ENCODE measurements at regions not wholly inside any gene's neighbourhood (a gene's known extent, or its start where the extent isn't known, plus 50 kb on each side); places are given as distances from the start of the nearest gene placed in this dataset.
A peak's percentile ranks its signal among the peaks of the same experiment; 100 is the strongest.

GRCh38 chr12:67428431-67428830 lies 159.3 kb downstream of the CAND1 start:
- DNase-seq: no peak

DNA sequence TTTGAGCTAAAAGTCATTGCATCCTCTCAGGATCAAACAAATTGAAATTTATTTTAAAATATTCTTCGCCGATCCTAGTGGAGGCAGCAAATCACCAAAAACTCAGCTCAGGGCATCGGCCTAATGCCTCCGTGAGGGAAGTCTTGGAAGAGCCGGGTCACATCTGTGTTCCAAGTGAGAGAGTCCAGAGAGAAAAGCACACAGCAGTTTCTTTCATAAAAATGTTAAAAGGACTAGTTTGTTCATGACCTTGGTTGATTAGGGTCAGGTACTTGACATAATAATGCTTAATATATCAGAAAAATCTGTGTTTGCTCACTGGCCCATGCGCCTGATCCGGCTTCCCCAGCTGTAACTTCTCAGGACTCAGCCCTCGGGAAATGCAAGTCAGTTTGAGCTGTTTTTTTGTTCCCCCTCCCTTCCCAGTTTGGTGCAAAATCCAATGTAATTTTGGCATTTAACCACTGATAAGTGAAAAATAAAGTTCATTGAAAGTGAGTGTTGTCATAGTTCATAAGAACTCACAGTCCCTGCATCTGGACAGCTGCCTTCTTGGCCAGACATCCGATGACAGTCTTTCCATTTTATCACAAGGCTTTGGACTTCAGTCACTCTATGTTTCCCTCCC lies 161.7 kb downstream of the CAND1 start:
- DNase-seq: no peak

- DNase-seq: no peak
These were observed 162.4 kb downstream of the CAND1 start for GRCh38 chr12:67431411-67432020.

GRCh38 chr12:67433385-67434175 lies 164.4 kb downstream of the CAND1 start:
- no peak for DNase-seq

DNA sequence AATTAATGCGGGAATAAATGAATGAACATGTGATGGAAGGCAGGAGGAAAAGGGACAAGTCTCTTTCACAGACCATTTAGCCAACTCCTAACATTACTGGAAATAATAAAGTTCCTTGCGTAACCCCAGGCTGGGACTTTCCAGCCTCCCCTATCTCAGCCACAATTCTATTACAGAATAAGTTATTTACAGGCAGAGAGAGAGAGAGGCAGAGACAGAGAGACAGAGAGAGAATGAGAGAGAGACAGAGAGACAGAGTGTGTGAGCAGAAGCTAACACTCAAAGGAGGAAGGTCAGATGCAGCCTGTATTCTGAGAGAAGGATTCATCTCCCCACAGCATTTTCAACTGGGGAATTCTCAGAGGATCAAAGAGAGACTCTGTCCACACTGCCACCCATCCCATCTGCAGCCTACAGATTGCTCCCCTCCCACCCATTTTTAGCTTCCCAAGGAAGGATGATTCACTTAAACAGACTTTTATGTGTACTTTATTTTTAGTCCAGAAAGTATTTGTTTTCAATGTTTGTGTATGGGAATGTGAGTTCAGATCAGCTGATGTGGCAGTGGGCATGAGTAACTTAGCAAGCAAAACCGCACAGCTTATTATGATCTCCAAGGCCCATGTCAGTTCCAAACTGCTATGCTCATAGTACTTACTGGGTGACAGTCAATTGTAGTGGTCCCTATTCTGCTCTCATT lies 165.7 kb downstream of the CAND1 start:
- no peak for DNase-seq

- DNase-seq: no peak
These were observed 167.1 kb downstream of the CAND1 start for GRCh38 chr12:67436230-67436629.

GRCh38 chr12:67437011-67437410 lies 167.9 kb downstream of the CAND1 start:
- DNase-seq: no peak

DNA sequence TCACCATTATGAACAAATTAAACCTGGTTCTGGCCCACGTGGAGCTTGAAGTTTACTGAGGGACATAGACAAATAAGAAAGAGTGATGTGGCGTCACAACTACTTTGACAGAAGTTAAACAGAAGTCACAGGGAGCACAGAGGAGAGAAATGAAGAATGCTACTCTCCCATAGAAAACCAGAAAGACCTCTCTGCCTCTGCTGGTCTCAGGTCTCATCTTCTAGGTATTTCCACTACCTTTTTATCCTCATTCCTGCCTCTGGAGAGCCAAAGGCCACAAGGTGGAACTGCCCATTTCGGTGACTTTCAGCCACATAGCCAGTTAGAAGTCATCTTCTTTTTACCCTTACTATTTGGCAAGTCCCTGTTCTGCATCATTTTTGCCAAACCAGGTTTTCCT lies 170.5 kb downstream of the CAND1 start:
- DNase-seq: no peak

GRCh38 chr12:67441736-67442346 lies 172.7 kb downstream of the CAND1 start:
- peak; percentile 83 for DNase-seq

GRCh38 chr12:67442347-67442841 lies 173.2 kb downstream of the CAND1 start:
- peak; percentile 78 for DNase-seq

GRCh38 chr12:67442896-67443295 lies 173.7 kb downstream of the CAND1 start:
- no peak for DNase-seq

- DNase-seq: no peak
These were observed 175.4 kb downstream of the CAND1 start for GRCh38 chr12:67444542-67444941.

- DNase-seq: no peak
These were observed 177.6 kb downstream of the CAND1 start for GRCh38 chr12:67446716-67447115.

- DNase-seq: no peak
These were observed 178.0 kb downstream of the CAND1 start for GRCh38 chr12:67447180-67447579.

DNA sequence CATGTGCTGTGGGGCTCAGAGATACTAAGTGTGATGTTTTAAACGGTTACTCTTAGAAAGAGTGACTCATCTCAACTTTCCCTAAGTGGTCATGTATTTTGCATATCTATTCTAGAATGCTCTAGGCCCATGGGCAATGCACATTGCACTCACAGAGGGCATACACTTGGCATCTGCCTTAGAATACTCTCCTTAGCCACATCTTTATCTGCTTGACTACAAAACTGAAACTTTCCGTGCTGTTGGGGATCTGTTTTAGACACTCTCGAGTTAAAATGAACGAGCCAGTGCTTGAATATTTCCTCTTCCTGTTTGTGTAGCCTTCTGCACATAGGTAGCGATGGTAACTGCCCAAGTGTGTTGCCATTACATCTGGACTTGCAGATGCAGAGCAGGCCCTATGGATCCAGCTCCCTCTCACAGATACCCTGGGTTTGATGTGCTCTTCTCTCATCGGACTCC lies 180.5 kb downstream of the CAND1 start:
- no peak for DNase-seq

- DNase-seq: no peak
These were observed 181.3 kb downstream of the CAND1 start for GRCh38 chr12:67450441-67450840.

GRCh38 chr12:67451206-67451605 lies 182.0 kb downstream of the CAND1 start:
- no peak for DNase-seq

DNA sequence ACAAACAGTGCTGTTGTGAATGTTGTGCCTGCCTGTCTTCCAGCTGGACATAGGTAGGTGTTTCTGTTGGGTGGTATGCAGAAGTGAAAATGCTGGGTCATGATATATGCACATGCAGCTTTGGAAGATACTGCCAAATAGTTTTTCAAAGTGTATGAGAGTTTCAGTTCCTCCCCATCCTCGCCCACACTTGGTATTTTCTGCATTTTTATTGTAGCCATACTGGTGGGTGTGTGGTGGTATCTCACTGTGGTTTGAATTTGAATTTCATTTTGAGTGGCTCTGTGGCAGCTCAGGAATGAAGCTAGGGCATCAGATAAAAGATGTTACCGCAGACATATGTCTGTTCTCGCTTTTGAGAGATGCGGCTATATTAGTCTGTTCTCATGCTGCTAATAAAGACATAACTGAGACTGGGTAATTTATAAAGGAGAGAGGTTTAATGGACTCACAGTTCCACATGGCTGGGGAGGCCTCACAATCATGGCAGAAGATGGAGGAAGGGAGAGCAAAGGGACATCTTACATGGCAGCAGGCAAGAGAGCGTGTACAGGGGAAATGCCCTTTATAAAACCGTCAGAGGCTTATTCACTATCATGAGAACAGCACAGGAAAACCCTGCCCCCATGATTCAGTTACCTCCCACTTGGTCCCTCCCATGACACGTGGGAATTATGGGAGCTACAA lies 183.1 kb downstream of the CAND1 start:
- no peak for DNase-seq

GRCh38 chr12:67453191-67453590 lies 184.0 kb downstream of the CAND1 start:
- DNase-seq: no peak

GRCh38 chr12:67455236-67455635 lies 186.1 kb downstream of the CAND1 start:
- no peak for DNase-seq

DNA sequence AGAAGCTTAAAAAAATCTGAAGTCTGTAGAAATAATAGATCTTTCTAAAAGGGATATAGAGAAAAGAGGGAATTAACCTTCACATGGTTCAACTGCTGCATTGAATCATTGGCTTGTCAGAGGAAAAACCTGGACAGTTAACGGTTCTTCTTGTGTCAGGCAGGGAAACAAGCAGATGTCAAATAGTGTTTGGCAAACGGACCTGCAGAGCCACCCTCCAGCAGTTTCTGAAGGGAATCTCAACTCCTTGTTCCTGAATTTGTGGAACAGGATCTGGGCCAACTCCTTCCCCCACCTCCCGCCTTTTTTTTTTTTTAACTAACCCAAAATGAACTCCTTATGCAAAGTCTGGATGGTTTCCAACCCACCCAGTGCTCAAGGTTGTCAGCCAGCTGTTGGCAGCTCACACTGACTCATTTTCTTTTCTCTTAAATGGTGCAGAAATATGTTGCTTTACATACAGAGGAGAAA lies 187.3 kb downstream of the CAND1 start:
- peak; percentile 63 for DNase-seq

DNA sequence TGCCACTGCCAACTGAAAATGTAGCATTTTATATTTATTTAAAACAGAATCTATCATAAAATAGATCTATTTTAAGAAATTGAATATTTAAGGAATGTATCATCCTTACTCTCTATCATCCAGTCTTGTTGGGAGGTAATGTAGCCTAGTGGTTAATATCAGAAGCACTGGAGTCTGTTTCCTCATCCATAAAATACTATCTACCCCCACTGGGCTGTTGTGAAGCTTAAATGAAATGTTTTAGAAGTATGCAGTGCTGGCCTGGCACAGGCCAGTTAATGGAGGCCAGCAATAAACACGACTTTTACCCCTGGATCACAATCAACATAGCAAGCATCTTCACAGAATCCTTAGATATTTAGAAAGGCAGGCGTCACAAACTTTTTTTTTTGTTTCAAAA lies 188.0 kb downstream of the CAND1 start:
- DNase-seq: no peak

All from NCI-H1105 (cell line).